Fibroblast of the conjunctiva (primary cell): ENCODE measurements at regions not wholly inside any gene's neighbourhood (a gene's known extent, or its start where the extent isn't known, plus 50 kb on each side); places are given as distances from the start of the nearest gene placed in this dataset.

Source experiments
- DNase-seq: peaks from one replicate; pipeline ENCODE4 v3.0.0-alpha.2; 2010; ENCODE audit warnings: low read depth

- DNase-seq: no peak
These were observed 1212.6 kb downstream of the SLITRK5 start for GRCh38 chr13:88883741-88884140.

GRCh38 chr13:88887045-88887662 is 1216.0 kb downstream of the SLITRK5 start:
- no peak for DNase-seq

- DNase-seq: no peak
These were observed 1224.2 kb downstream of the SLITRK5 start for GRCh38 chr13:88895261-88895941.

- no peak for DNase-seq
These were observed 1225.3 kb downstream of the SLITRK5 start for GRCh38 chr13:88896466-88896865.

GRCh38 chr13:88908961-88909441 is 1237.8 kb downstream of the SLITRK5 start:
- DNase-seq: no peak

- no peak for DNase-seq
These were observed 1248.9 kb downstream of the SLITRK5 start for GRCh38 chr13:88919970-88920628.

GRCh38 chr13:88925954-88926353 is 1254.8 kb downstream of the SLITRK5 start:
- no peak for DNase-seq

- DNase-seq: no peak
These were observed 1255.8 kb downstream of the SLITRK5 start for GRCh38 chr13:88926890-88927502.

GRCh38 chr13:88932950-88933349 is 1261.8 kb downstream of the SLITRK5 start:
- no peak for DNase-seq

GRCh38 chr13:88937384-88937783 is 1266.2 kb downstream of the SLITRK5 start:
- no peak for DNase-seq

- no peak for DNase-seq
These were observed 1274.6 kb downstream of the SLITRK5 start for GRCh38 chr13:88945793-88946192.

- no peak for DNase-seq
These were observed 1277.3 kb downstream of the SLITRK5 start for GRCh38 chr13:88948501-88948900.

- no peak for DNase-seq
These were observed 1287.7 kb downstream of the SLITRK5 start for GRCh38 chr13:88958821-88959220.

- no peak for DNase-seq
These were observed 1305.3 kb downstream of the SLITRK5 start for GRCh38 chr13:88976466-88976865.

- DNase-seq: no peak
These were observed 1307.4 kb downstream of the SLITRK5 start for GRCh38 chr13:88978607-88979006.

- DNase-seq: no peak
These were observed 1308.4 kb downstream of the SLITRK5 start for GRCh38 chr13:88979465-88980175.

- DNase-seq: no peak
These were observed 1332.5 kb downstream of the SLITRK5 start for GRCh38 chr13:89003656-89004055.

GRCh38 chr13:89011615-89012014 is 1340.4 kb downstream of the SLITRK5 start:
- no peak for DNase-seq

GRCh38 chr13:89027694-89028306 is 1356.6 kb downstream of the SLITRK5 start:
- no peak for DNase-seq

- no peak for DNase-seq
These were observed 1357.9 kb downstream of the SLITRK5 start for GRCh38 chr13:89029062-89029461.

- DNase-seq: no peak
These were observed 1362.8 kb downstream of the SLITRK5 start for GRCh38 chr13:89034015-89034414.

- no peak for DNase-seq
These were observed 1381.5 kb downstream of the SLITRK5 start for GRCh38 chr13:89052699-89053098.
